ENCODE measurements at regions not wholly inside any gene's neighbourhood (a gene's known extent, or its start where the extent isn't known, plus 50 kb on each side); places are given as distances from the start of the nearest gene placed in this dataset.

DNA sequence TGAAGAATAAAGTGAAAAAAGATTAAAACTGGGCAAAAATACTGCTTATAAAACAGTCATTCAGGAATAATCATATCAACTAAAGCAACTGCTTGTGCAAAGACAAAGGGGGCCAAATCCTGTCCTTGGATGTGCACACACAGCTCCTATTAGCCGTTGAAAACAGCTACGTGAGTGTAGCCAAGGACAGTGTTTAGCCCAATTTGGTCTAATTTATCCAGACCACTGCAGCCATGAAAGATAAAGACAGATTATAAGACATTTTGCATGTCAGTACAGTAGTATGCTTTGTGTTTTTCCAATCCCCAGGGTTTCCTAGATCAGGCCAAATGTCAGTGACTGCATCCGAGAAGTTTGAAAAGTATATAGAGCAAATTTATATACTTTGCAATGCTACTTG is 146.3 kb upstream of the PKN2 start:
- DNase-seq (no peak), ATAC-seq (no peak)
- H3K36me3 ChIP-seq: no peaks in the 10 kb centered on the region
- intact Hi-C loops (cut with DNase I): no loop called here
- no peaks in the 10 kb centered on the region for H3K27me3 ChIP-seq
- H3K4me3 ChIP-seq: no peak overlapping the region
- TF ChIP-seq, protein P1, sequence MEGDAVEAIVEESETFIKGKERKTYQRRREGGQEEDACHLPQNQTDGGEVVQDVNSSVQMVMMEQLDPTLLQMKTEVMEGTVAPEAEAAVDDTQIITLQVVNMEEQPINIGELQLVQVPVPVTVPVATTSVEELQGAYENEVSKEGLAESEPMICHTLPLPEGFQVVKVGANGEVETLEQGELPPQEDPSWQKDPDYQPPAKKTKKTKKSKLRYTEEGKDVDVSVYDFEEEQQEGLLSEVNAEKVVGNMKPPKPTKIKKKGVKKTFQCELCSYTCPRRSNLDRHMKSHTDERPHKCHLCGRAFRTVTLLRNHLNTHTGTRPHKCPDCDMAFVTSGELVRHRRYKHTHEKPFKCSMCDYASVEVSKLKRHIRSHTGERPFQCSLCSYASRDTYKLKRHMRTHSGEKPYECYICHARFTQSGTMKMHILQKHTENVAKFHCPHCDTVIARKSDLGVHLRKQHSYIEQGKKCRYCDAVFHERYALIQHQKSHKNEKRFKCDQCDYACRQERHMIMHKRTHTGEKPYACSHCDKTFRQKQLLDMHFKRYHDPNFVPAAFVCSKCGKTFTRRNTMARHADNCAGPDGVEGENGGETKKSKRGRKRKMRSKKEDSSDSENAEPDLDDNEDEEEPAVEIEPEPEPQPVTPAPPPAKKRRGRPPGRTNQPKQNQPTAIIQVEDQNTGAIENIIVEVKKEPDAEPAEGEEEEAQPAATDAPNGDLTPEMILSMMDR (IDR thresholded peaks at IDR 0.05): no peak
- TF ChIP-seq POLR2A (IDR thresholded peaks at IDR 0.05): no peak
- 58 to 76% (median 68%) methylated on average over 3 of the region's 3 CpGs for whole genome bisulfite sequencing, 4 donors
- H3K4me1 ChIP-seq: peaks cover 0 to 4% (median 0%) of the 10 kb centered on the region in 12 donors
- H3K27ac ChIP-seq: no peak overlapping the region
- no peaks in the 10 kb centered on the region for H3K9me3 ChIP-seq

DNA sequence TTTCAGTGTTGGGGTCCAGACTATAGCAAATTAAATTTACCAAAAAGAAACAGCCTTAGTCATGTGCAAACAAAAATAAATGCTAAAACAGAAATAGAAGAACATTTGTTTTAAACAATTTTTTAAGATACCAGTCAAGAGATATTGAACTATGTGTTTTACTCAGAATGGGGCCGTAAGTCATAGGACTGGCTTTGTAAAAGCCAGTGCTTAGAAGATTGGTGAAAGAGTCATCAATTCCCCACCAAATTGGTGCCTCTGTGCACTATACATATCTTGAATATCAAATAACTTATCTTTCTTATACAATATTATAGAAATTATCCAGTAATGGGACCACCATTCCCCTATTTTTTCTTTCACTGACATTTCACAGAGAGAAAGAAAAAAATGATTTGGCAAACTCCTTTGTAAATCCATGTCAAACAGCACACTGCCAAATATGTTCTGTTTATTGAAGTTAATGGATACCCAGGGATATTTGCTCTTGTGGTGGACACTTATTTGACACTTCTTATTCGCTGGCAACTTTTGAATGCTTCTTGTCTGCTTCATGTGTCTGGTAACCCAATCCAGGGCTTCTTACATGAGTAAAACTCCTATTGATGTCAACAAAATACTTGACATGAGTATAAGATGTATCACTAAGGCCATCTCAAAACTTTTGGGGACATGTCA is 145.7 kb upstream of the PKN2 start:
- WGBS, 4 donors: 65 to 78% (median 75%) methylated on average over 2 of the region's 2 CpGs
- no peak overlapping the region for H3K27ac ChIP-seq
- H3K4me3 ChIP-seq: no peak overlapping the region
- ATAC-seq: no peak
- no peaks in the 10 kb centered on the region for H3K36me3 ChIP-seq
- H3K27me3 ChIP-seq: no peaks in the 10 kb centered on the region
- intact Hi-C loops (cut with DNase I): no loop called here
- peaks cover 0 to 4% (median 0%) of the 10 kb centered on the region in 12 donors for H3K4me1 ChIP-seq
- no peak for TF ChIP-seq POLR2A (IDR thresholded peaks at IDR 0.05)
- TF ChIP-seq, protein P1 (IDR thresholded peaks at IDR 0.05): no peak
- H3K9me3 ChIP-seq: no peaks in the 10 kb centered on the region
- DNase-seq: no peak

GRCh38 chr1:88540255-88540654 is 143.8 kb upstream of the PKN2 start:
- no peak overlapping the region for H3K27ac ChIP-seq
- no peak overlapping the region for H3K4me3 ChIP-seq
- TF ChIP-seq POLR2A (IDR thresholded peaks at IDR 0.05): no peak
- TF ChIP-seq, protein P1 (IDR thresholded peaks at IDR 0.05): no peak
- WGBS, 4 donors: 83 to 88% (median 85%) methylated on average over 2 of the region's 2 CpGs
- intact Hi-C loops (cut with DNase I): loop anchor here in 1 of 10 donors (10.0 kb wide), 1 partner anchor 65 kb away; no protein-coding TSS in a partner anchor
- H3K9me3 ChIP-seq: no peaks in the 10 kb centered on the region
- H3K36me3 ChIP-seq: no peaks in the 10 kb centered on the region
- DNase-seq: no peak
- ATAC-seq: no peak
- H3K4me1 ChIP-seq: peaks cover 0 to 4% (median 0%) of the 10 kb centered on the region in 12 donors
- H3K27me3 ChIP-seq: no peaks in the 10 kb centered on the region

- intact Hi-C loops (cut with DNase I): loop anchor here in 1 of 10 donors (10.0 kb wide), 1 partner anchor 67 kb away; no protein-coding TSS in a partner anchor
- Histone ChIP-seq H3K27ac (no peak overlapping the region), H3K27me3 (no peaks in the 10 kb centered on the region), H3K4me3 (no peak overlapping the region), H3K4me1 (peaks cover 0 to 4% (median 0%) of the 10 kb centered on the region in 12 donors), H3K9me3 (no peaks in the 10 kb centered on the region), H3K36me3 (no peaks in the 10 kb centered on the region)
- TF ChIP-seq, protein P1 (IDR thresholded peaks at IDR 0.05): no peak
- no peak for TF ChIP-seq POLR2A (IDR thresholded peaks at IDR 0.05)
- ATAC-seq (no peak), DNase-seq (no peak)
- 44 to 71% (median 58%) methylated on average over 1 of the region's 1 CpG for WGBS, 4 donors
Observed at GRCh38 chr1:88541596-88541995, 142.5 kb upstream of the PKN2 start.
